22Rv1 (cell line): ENCODE measurements at regions not wholly inside any gene's neighbourhood (a gene's known extent, or its start where the extent isn't known, plus 50 kb on each side); places are given as distances from the start of the nearest gene placed in this dataset.
"Not testable (repeated sequence)": the region's sequence is repeated elsewhere in the genome, so short reads cannot be mapped to it uniquely, and the experiment has no call there.

Source experiments
- H3K27ac ChIP-seq: fragments of 450-650 bp; 2 replicates; pipeline ENCODE4 v1.5.1; 2017
- ZFX ChIP-seq: fragments of 450-650 bp; IDR thresholded peaks from 2 replicates; pipeline ENCODE4 v1.6.1; 2017; ENCODE audit warnings: antibody characterized with exemption, borderline replicate concordance
- TF ChIP-seq, protein P1 (sequence below): fragments of 450-650 bp; IDR thresholded peaks from 2 replicates; pipeline ENCODE4 v1.5.1; 2017; ENCODE audit warnings: mild to moderate bottlenecking

DNA sequence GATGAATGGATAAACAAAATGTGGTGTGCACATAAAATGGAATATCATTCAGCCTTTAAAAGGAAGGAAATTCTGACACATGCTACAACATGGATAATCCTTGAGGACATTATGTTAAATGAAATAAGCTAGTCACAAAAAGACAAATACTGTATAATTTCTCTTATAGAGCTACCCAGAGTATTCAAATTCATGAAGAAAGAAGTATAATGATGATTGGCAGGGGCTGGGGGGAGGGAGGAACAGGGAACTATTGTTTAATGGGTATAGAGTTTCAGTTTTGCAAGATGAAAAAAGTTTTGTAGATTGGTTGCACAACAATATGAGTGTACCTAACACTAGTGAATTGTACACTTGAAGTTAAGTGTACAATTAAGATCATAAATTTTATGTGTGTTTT lies 153.9 kb upstream of the STK26 start:
- no peak overlapping the region for H3K27ac ChIP-seq
- TF ChIP-seq ZFX: no peak
- TF ChIP-seq, protein P1, sequence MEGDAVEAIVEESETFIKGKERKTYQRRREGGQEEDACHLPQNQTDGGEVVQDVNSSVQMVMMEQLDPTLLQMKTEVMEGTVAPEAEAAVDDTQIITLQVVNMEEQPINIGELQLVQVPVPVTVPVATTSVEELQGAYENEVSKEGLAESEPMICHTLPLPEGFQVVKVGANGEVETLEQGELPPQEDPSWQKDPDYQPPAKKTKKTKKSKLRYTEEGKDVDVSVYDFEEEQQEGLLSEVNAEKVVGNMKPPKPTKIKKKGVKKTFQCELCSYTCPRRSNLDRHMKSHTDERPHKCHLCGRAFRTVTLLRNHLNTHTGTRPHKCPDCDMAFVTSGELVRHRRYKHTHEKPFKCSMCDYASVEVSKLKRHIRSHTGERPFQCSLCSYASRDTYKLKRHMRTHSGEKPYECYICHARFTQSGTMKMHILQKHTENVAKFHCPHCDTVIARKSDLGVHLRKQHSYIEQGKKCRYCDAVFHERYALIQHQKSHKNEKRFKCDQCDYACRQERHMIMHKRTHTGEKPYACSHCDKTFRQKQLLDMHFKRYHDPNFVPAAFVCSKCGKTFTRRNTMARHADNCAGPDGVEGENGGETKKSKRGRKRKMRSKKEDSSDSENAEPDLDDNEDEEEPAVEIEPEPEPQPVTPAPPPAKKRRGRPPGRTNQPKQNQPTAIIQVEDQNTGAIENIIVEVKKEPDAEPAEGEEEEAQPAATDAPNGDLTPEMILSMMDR: no peak

DNA sequence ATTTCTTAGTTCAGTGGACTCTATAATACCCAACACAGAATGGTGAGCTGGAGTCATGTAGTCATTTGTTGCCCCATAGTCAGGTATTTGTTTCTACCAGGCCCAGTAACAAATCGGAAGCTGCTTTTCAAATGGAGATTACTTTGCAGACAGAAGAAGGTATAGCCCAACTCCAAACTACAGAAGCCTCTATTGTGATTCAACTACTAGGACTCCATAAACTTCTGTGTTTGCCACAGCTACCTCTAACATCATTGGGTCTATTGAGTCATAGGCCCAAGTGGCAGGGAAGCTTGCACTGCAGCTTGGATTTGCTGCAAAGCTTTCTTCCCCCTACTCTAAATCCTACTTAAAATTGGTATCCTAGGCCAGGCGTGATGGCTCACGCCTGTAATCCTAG lies 148.8 kb upstream of the STK26 start:
- TF ChIP-seq, protein P1: no peak
- no peak for TF ChIP-seq ZFX

DNA sequence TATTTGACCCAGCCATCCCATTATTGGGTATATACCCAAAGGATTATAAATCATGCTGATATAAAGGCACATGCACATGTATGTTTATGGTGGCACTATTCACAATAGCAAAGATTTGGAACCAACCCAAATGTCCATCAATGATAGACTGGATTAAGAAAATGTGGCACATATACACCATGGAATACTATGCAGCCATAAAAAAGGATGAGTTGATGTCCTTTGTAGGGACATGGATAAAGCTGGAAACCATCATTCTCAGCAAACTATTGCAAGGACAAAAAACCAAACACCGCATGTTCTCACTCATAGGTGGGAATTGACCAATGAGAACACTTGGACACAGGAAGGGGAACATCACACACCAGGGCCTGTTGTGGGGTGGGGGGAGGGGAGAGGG lies 147.3 kb upstream of the STK26 start:
- H3K27ac ChIP-seq: not testable (repeated sequence)

More for the DNA sequence above, 148.8 kb upstream of the STK26 start:
- H3K27ac ChIP-seq: no peak overlapping the region

DNA sequence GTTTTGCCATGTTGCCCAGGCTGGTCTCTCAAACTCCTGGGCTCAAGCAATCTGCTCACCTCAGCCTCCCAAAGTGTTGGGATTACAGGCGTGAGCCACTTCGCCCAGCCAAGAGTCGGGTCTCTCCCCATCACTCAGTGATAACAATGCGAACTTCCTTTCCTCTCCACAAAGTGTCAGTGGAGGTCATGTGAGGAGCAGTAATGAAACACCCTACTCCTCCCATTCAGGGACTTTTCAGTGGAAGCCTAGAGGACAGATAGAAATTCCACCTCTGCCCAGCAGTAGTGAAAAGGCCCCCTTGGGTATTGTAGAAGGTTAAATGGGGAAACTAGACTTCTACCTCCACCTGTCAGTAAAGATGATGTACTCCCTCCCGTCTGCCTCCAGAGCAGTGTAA lies 141.9 kb upstream of the STK26 start:
- no peak for TF ChIP-seq ZFX
- TF ChIP-seq, protein P1: no peak
- no peak overlapping the region for H3K27ac ChIP-seq

DNA sequence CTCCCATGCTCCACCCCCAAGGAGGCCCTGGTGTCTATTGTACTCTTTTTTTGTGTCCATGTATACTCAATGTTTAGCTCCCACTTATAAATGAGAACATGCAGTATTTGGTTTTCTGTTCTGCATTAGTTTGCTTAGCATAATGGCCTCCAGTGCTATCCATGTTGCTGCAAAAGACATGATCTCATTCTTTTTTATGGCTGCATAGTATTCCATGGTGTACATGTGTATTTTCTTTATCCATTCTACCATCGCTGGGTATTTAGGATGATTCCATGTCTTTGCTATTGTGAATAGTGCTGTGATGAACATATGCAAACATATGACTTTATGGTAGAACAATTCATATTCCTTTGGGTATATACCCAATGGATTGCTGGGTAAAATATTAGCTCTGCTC lies 138.1 kb upstream of the STK26 start:
- not testable (repeated sequence) for H3K27ac ChIP-seq

DNA sequence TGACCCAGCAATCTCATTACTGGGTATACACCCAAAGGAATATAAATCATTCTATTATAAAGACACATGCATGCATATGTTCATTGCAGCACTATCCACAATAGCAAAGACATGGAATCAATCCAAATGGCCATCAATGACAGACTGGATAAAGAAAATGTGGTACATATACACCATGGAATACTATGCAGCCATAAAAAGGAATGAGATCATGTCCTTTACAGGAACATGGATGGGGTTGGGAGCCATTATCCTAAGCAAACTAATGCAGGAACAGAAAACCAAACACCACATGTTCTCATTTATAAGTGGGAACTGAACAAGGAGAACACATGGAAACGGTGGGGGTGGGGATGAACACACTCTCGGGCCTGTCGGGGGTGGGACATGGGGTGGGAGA lies 129.2 kb upstream of the STK26 start:
- H3K27ac ChIP-seq: not testable (repeated sequence)

DNA sequence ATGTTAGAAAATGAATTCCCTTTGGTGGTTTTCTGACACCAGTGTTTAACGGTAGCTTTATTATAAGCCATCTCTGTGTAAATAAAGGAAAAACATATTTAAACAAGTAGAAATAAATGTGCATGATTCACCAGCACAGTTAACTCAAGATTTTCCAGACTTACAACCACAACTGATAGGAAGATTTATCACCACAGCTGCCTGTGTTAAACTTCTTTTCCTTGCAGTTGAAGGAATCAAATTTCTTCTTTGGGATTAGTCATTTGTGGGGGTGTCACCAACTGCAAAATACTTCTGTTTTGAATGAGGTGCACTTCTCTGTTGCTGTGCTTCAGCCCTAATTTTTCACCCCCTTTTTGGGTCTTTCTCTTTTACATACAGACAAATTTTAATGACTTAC lies 128.1 kb upstream of the STK26 start:
- no peak overlapping the region for H3K27ac ChIP-seq
- TF ChIP-seq ZFX: no peak
- TF ChIP-seq, protein P1: no peak

DNA sequence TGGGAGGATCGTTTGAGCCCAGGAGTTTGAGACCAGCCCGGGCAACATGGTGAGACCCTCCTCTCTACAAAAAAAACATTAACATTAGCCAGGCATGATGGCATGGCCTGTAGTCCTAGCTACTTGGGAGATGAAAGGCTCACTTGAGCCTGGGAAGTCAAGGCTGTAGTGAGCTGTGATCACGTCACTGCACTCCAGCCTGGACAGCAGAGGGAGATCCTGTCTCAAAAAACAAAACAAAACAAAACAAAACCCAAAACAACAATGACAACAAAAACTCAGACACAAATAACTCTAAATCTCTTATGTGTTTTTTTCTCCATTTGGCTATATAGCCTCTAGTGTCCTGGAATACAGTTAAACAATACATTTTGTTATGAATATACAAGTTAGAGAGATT lies 127.3 kb upstream of the STK26 start:
- no peak overlapping the region for H3K27ac ChIP-seq
- no peak for TF ChIP-seq ZFX
- TF ChIP-seq, protein P1: no peak

DNA sequence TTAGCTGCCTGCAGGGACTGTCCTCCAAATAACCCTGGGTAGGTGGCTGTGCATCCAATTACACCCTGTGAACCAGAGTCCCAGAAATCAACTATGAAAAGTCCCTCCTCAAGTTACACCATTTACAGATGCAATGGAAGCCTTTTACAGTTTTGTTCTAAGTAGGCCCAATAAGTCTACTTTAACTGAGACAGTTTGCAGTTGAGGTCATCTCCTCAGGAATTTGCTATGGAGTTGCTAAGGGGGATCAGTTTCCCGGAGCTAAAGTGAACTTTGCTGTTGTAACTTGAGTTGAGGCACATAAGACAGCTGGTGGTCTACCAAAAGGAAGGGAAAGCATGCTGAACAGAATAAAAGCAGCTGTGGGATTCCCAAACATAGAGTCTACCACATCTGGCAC lies 121.6 kb upstream of the STK26 start:
- H3K27ac ChIP-seq: no peak overlapping the region
- TF ChIP-seq, protein P1: no peak
- TF ChIP-seq ZFX: no peak
